Fibroblast of the aortic adventitia (primary cell): ENCODE measurements at regions not wholly inside any gene's neighbourhood (a gene's known extent, or its start where the extent isn't known, plus 50 kb on each side); places are given as distances from the start of the nearest gene placed in this dataset.

Source experiments
- DNase-seq: peaks from one replicate; pipeline ENCODE4 v3.0.0-alpha.2; 2010; ENCODE audit warnings: low read depth
- H3K4me3 ChIP-seq: 2 replicates; pipeline ENCODE4 v1.5.1; 2011; ENCODE audit warnings: low read depth, mild to moderate bottlenecking, control low read depth, low read length, moderate library complexity
- TF ChIP-seq, protein P1 (sequence below): IDR thresholded peaks from 2 replicates; pipeline ENCODE4 v1.5.1; 2011; ENCODE audit warnings: mild to moderate bottlenecking, low read length, control low read depth, inconsistent platforms; ENCODE audit not compliant: insufficient read depth

DNA sequence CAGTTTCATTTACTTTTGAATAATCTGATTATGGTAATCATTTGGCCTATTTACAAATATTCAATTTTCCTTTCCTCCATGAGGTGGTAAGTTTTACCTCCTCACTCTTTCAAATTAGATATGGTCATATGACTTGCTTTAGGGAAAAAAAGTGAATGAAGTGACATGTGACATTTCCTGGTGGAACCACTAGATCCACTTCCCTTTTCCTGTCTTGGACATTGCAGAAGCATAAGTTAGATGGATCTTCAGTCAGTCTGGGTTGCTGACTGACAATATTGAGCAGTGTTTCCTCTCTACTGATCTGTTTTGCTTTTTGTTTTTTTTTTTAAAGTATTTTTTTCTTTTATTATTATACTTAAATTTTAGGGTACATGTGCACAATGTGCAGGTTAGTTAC lies 481.1 kb upstream of the PTBP2 start:
- H3K4me3 ChIP-seq, result no peak overlapping the region
- no peak for DNase-seq
- TF ChIP-seq, protein P1, sequence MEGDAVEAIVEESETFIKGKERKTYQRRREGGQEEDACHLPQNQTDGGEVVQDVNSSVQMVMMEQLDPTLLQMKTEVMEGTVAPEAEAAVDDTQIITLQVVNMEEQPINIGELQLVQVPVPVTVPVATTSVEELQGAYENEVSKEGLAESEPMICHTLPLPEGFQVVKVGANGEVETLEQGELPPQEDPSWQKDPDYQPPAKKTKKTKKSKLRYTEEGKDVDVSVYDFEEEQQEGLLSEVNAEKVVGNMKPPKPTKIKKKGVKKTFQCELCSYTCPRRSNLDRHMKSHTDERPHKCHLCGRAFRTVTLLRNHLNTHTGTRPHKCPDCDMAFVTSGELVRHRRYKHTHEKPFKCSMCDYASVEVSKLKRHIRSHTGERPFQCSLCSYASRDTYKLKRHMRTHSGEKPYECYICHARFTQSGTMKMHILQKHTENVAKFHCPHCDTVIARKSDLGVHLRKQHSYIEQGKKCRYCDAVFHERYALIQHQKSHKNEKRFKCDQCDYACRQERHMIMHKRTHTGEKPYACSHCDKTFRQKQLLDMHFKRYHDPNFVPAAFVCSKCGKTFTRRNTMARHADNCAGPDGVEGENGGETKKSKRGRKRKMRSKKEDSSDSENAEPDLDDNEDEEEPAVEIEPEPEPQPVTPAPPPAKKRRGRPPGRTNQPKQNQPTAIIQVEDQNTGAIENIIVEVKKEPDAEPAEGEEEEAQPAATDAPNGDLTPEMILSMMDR, result no peak

DNA sequence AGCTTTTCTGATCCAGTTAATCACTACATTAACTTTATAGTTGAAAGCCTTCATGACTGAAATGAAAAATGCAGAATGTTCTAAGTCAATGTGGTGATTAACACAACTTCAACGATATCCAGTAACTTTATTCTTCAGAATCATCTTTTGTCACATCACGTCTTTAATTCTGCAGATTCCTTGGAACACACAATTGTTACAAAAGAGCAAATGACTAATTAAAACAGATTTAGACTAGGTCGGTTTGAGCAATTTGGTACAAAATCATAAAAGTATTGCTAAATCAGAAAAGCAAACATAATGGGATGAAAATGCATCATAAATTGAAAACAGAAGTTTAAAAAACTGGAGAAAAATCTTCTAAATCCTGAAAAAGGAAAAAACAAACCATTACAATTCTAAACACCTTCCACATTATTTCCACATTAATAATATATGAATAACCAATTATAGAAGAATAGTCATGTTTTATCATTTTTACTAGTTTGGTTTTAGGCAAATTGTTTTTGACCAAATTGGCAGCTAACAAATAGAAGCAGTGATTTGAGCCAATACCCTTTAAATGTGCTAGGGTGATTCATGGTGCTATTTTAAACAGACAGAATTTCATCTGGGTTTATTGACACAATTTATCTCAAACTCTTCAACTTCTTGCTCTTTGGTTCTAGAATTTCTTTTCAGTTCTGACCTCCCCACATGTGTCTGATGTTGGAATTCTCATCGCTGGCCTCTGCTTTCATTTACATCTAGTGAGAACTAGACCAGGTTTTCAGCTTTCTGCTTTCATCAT lies 468.1 kb upstream of the PTBP2 start:
- DNase-seq, result peak; percentile 24
- H3K4me3 ChIP-seq, result no peak overlapping the region
- TF ChIP-seq, protein P1, result no peak

DNA sequence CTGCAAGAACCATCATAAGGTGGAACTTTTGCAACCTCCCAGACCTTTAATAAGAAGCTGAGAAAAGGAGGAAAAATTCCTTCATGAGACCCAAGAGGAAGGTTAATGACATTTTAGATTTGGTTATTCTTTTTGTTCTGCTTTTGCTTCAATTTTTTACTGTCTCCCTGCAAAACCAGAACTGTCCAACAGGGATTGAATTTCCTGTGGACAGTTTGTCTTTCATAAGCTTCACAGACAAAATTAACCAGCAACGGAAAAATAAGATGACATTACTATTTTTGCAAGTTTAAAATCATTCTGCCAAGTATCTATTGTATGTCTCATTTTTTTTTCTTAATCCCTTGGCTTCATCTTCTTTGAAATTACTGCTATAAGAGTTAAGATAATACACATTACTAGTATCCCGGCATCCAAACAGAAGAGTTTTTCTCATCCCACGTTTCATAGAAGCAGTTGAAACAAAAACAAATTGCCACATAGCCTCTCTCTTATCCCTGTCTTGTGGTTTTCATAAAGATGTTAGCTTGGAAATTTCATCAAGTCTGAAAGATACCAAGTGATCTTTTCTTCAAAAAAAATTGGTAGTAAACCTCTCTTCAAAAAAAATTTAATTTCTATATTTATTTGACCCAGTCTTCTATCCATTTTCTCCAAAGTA lies 465.3 kb upstream of the PTBP2 start:
- no peak overlapping the region for H3K4me3 ChIP-seq
- TF ChIP-seq, protein P1, result no peak
- DNase-seq, result no peak

DNA sequence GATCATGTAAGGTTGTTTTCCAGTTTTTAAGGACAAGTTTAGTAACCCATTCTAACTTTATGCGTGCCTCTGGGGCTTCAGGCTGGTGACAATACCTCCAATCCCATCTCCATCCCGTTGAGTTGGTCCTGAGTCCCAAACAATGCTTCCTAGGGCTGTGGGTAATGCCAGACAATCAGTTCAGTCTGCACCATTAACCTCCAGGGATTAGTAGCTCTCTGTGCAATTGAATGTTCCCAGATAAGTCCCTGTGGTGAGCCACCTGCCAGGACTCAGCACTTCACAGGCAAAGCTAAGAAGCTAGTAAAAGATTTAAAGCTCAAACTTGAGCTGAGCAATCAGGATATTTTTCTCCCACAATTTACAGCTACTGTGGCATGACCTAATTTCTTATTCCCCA lies 462.2 kb upstream of the PTBP2 start:
- H3K4me3 ChIP-seq, result no peak overlapping the region
- TF ChIP-seq, protein P1, result no peak
- DNase-seq, result no peak

DNA sequence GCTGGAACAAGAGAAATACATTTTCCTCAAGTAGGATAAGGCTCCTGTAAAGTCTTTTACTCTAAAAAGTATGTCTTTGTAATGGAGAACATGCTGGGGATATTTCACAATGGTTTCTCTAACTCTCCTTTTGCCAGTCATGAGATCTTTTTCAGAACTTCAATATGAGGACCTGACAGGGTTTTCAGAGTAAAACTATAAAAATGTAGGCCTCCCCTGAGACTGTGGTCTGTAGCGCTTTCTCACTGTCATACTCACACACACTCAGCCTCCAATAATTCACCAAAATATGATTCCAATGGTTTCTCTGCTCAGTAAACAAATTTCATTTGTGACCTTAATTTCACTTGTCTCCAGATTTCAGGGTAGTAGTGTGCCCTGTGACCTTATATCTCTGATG lies 440.1 kb upstream of the PTBP2 start:
- TF ChIP-seq, protein P1, result no peak
- no peak for DNase-seq
- no peak overlapping the region for H3K4me3 ChIP-seq

DNA sequence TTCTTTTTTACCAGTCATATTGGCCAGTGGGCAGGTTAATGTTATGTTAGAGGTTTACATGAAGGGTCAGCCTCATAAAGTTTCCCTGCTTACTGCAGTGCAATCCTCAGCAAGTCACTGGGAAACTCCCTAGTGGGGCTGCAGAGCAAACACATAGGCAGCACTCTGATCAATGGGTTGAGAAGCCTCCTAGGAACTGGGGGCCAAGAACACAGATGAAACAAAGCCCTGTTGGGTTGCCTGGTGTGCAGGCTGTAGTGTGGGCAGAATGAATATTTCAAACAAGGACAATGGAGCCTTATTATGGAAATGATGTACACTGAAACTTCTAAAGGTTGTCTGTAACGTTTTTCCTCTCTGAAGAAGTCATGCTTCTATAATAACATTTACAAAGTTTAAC lies 431.6 kb upstream of the PTBP2 start:
- no peak for DNase-seq
- no peak overlapping the region for H3K4me3 ChIP-seq
- TF ChIP-seq, protein P1, result no peak
